ENCODE measurements at regions not wholly inside any gene's neighbourhood (a gene's known extent, or its start where the extent isn't known, plus 50 kb on each side); places are given as distances from the start of the nearest gene placed in this dataset.

DNA sequence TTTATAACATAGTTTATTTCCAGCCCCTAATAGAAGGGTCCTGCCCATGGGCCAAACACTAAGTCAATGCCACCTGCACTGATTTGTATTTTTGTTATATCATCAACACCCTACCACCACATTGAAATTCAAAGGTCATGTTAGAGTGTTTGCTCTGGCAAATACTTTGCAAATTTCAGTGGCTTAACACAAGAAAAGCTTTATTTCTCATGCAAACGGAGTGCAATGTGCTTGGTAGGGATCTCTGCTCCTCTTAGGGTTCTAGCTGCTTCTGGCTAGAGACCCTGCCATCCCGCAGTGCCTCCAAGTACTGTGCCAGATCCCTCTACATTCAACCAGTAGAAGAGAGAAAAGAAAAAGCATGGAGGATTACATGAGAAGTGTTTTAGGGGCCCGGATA is 230.8 kb upstream of the TET2 start:
- Histone ChIP-seq H3K9me3 (ENCODE audit: control insufficient read depth, insufficient read depth, low read depth, low read length) (no peaks in the 10 kb centered on the region), H3K27ac (ENCODE audit: extremely low read depth, low read depth, low read length) (no peak overlapping the region), H3K36me3 (ENCODE audit: control insufficient read depth in 2 of 2, insufficient read depth in 1 of 2, low read length in 2 of 2) (no peaks in the 10 kb centered on the region), H3K4me1 (ENCODE audit: control insufficient read depth, insufficient read depth, low read length) (no peaks in the 10 kb centered on the region), H3K4me3 (ENCODE audit: low read depth, low read length) (no peak overlapping the region)
- ChIA-PET CTCF (no interaction called here), POLR2A (no interaction called here)
- TF ChIP-seq, protein P1, sequence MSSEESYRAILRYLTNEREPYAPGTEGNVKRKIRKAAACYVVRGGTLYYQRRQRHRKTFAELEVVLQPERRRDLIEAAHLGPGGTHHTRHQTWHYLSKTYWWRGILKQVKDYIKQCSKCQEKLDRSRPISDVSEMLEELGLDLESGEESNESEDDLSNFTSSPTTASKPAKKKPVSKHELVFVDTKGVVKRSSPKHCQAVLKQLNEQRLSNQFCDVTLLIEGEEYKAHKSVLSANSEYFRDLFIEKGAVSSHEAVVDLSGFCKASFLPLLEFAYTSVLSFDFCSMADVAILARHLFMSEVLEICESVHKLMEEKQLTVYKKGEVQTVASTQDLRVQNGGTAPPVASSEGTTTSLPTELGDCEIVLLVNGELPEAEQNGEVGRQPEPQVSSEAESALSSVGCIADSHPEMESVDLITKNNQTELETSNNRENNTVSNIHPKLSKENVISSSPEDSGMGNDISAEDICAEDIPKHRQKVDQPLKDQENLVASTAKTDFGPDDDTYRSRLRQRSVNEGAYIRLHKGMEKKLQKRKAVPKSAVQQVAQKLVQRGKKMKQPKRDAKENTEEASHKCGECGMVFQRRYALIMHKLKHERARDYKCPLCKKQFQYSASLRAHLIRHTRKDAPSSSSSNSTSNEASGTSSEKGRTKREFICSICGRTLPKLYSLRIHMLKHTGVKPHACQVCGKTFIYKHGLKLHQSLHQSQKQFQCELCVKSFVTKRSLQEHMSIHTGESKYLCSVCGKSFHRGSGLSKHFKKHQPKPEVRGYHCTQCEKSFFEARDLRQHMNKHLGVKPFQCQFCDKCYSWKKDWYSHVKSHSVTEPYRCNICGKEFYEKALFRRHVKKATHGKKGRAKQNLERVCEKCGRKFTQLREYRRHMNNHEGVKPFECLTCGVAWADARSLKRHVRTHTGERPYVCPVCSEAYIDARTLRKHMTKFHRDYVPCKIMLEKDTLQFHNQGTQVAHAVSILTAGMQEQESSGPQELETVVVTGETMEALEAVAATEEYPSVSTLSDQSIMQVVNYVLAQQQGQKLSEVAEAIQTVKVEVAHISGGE (tag by site-specific recombination; conservative IDR thresholded peaks at IDR 0.05; ENCODE audit: low read depth), result no peak
- no peak for TF ChIP-seq SP2 (tag by site-specific recombination; IDR thresholded peaks at IDR 0.05)
- no peak for TF ChIP-seq ZNF324 (tag by site-specific recombination; IDR thresholded peaks at IDR 0.05)
- no peak for TF ChIP-seq ZNF266 (tag by site-specific recombination; IDR thresholded peaks at IDR 0.05; ENCODE audit: low read depth)
- TF ChIP-seq ZNF658 (tag by site-specific recombination; IDR thresholded peaks at IDR 0.05), result no peak
- TF ChIP-seq, protein P2, sequence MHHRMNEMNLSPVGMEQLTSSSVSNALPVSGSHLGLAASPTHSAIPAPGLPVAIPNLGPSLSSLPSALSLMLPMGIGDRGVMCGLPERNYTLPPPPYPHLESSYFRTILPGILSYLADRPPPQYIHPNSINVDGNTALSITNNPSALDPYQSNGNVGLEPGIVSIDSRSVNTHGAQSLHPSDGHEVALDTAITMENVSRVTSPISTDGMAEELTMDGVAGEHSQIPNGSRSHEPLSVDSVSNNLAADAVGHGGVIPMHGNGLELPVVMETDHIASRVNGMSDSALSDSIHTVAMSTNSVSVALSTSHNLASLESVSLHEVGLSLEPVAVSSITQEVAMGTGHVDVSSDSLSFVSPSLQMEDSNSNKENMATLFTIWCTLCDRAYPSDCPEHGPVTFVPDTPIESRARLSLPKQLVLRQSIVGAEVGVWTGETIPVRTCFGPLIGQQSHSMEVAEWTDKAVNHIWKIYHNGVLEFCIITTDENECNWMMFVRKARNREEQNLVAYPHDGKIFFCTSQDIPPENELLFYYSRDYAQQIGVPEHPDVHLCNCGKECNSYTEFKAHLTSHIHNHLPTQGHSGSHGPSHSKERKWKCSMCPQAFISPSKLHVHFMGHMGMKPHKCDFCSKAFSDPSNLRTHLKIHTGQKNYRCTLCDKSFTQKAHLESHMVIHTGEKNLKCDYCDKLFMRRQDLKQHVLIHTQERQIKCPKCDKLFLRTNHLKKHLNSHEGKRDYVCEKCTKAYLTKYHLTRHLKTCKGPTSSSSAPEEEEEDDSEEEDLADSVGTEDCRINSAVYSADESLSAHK (tag by site-specific recombination; IDR thresholded peaks at IDR 0.05), result no peak
- TF ChIP-seq ZNF48 (tag by site-specific recombination; IDR thresholded peaks at IDR 0.05), result no peak
- no peak for TF ChIP-seq ZNF354C (tag by site-specific recombination; IDR thresholded peaks at IDR 0.05; ENCODE audit: borderline replicate concordance, low read depth)
- TF ChIP-seq, protein P3, sequence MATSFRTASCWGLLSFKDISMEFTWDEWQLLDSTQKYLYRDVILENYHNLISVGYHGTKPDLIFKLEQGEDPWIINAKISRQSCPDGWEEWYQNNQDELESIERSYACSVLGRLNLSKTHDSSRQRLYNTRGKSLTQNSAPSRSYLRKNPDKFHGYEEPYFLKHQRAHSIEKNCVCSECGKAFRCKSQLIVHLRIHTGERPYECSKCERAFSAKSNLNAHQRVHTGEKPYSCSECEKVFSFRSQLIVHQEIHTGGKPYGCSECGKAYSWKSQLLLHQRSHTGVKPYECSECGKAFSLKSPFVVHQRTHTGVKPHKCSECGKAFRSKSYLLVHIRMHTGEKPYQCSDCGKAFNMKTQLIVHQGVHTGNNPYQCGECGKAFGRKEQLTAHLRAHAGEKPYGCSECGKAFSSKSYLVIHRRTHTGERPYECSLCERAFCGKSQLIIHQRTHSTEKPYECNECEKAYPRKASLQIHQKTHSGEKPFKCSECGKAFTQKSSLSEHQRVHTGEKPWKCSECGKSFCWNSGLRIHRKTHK (tag by site-specific recombination; IDR thresholded peaks at IDR 0.05), result no peak
- TF ChIP-seq, protein P4, sequence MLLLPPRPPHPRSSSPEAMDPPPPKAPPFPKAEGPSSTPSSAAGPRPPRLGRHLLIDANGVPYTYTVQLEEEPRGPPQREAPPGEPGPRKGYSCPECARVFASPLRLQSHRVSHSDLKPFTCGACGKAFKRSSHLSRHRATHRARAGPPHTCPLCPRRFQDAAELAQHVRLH (tag by site-specific recombination; IDR thresholded peaks at IDR 0.05), result no peak
- no peak for TF ChIP-seq ZNF596 (tag by site-specific recombination; IDR thresholded peaks at IDR 0.05)
- TF ChIP-seq, protein P5, sequence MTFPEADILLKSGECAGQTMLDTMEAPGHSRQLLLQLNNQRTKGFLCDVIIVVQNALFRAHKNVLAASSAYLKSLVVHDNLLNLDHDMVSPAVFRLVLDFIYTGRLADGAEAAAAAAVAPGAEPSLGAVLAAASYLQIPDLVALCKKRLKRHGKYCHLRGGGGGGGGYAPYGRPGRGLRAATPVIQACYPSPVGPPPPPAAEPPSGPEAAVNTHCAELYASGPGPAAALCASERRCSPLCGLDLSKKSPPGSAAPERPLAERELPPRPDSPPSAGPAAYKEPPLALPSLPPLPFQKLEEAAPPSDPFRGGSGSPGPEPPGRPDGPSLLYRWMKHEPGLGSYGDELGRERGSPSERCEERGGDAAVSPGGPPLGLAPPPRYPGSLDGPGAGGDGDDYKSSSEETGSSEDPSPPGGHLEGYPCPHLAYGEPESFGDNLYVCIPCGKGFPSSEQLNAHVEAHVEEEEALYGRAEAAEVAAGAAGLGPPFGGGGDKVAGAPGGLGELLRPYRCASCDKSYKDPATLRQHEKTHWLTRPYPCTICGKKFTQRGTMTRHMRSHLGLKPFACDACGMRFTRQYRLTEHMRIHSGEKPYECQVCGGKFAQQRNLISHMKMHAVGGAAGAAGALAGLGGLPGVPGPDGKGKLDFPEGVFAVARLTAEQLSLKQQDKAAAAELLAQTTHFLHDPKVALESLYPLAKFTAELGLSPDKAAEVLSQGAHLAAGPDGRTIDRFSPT (tag by site-specific recombination; IDR thresholded peaks at IDR 0.05), result no peak
- TF ChIP-seq BCL11A (tag by site-specific recombination; IDR thresholded peaks at IDR 0.05; ENCODE audit: low read depth), result no peak
- TF ChIP-seq RBAK (tag by site-specific recombination; IDR thresholded peaks at IDR 0.05), result no peak
- TF ChIP-seq, protein P6, sequence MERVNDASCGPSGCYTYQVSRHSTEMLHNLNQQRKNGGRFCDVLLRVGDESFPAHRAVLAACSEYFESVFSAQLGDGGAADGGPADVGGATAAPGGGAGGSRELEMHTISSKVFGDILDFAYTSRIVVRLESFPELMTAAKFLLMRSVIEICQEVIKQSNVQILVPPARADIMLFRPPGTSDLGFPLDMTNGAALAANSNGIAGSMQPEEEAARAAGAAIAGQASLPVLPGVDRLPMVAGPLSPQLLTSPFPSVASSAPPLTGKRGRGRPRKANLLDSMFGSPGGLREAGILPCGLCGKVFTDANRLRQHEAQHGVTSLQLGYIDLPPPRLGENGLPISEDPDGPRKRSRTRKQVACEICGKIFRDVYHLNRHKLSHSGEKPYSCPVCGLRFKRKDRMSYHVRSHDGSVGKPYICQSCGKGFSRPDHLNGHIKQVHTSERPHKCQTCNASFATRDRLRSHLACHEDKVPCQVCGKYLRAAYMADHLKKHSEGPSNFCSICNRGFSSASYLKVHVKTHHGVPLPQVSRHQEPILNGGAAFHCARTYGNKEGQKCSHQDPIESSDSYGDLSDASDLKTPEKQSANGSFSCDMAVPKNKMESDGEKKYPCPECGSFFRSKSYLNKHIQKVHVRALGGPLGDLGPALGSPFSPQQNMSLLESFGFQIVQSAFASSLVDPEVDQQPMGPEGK (tag by site-specific recombination; IDR thresholded peaks at IDR 0.05), result no peak
- TF ChIP-seq ZNF16 (tag by site-specific recombination; IDR thresholded peaks at IDR 0.05; ENCODE audit: low read depth), result no peak
- TF ChIP-seq, protein P7, sequence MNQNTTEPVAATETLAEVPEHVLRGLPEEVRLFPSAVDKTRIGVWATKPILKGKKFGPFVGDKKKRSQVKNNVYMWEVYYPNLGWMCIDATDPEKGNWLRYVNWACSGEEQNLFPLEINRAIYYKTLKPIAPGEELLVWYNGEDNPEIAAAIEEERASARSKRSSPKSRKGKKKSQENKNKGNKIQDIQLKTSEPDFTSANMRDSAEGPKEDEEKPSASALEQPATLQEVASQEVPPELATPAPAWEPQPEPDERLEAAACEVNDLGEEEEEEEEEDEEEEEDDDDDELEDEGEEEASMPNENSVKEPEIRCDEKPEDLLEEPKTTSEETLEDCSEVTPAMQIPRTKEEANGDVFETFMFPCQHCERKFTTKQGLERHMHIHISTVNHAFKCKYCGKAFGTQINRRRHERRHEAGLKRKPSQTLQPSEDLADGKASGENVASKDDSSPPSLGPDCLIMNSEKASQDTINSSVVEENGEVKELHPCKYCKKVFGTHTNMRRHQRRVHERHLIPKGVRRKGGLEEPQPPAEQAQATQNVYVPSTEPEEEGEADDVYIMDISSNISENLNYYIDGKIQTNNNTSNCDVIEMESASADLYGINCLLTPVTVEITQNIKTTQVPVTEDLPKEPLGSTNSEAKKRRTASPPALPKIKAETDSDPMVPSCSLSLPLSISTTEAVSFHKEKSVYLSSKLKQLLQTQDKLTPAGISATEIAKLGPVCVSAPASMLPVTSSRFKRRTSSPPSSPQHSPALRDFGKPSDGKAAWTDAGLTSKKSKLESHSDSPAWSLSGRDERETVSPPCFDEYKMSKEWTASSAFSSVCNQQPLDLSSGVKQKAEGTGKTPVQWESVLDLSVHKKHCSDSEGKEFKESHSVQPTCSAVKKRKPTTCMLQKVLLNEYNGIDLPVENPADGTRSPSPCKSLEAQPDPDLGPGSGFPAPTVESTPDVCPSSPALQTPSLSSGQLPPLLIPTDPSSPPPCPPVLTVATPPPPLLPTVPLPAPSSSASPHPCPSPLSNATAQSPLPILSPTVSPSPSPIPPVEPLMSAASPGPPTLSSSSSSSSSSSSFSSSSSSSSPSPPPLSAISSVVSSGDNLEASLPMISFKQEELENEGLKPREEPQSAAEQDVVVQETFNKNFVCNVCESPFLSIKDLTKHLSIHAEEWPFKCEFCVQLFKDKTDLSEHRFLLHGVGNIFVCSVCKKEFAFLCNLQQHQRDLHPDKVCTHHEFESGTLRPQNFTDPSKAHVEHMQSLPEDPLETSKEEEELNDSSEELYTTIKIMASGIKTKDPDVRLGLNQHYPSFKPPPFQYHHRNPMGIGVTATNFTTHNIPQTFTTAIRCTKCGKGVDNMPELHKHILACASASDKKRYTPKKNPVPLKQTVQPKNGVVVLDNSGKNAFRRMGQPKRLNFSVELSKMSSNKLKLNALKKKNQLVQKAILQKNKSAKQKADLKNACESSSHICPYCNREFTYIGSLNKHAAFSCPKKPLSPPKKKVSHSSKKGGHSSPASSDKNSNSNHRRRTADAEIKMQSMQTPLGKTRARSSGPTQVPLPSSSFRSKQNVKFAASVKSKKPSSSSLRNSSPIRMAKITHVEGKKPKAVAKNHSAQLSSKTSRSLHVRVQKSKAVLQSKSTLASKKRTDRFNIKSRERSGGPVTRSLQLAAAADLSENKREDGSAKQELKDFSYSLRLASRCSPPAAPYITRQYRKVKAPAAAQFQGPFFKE (tag by site-specific recombination; IDR thresholded peaks at IDR 0.05; ENCODE audit: borderline replicate concordance), result no peak

All from HEK293 (cell line).